Midbrain (tissue), 1 donor: ENCODE measurements at regions not wholly inside any gene's neighbourhood (a gene's known extent, or its start where the extent isn't known, plus 50 kb on each side); places are given as distances from the start of the nearest gene placed in this dataset.
"Not testable (repeated sequence)": the region's sequence is repeated elsewhere in the genome, so short reads cannot be mapped to it uniquely, and the experiment has no call there.

ENCODE experiments used
- DNase-seq: peaks from one replicate; lab custom pipeline; 2025; lab: John Stamatoyannopoulos, UW

DNA sequence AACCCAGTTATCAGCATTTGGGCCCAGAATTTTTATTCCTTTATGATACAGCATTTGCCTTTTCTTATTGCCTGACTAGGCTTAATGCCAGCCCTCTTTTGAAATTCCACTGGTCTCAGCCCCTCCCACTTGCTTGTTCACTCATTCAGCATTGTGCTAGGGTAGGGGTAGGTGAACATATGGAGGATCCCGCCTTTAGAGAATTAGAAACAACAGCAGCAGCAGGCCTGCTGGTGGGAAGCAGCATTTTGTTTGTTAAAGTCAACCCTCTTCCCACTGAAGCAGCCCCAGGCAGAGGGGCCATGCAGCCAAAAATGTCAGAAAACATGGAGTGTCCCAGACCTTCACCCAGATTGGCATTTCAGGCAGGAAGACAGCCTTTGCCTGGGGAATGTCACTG, 1355.2 kb downstream of the CDH8 start:
- no peak for DNase-seq

DNA sequence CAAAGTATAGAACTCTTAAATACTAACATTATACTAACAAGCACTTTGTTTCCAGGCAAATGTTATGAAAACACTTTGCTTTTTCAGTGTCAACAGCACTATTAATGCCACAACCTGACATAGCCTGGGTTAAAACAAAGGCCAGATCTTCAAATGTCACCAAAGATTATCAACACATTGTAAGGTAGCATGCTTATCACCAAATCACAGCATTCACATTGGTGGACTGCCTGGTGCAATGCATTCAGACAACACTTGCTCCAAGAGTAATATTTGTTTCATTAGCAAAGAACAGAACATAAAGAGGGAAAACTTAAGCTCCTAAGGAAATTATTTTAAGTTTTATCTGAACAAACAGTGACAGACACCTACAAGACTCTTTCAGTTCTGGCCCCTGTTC, 1361.2 kb downstream of the CDH8 start:
- no peak for DNase-seq

DNA sequence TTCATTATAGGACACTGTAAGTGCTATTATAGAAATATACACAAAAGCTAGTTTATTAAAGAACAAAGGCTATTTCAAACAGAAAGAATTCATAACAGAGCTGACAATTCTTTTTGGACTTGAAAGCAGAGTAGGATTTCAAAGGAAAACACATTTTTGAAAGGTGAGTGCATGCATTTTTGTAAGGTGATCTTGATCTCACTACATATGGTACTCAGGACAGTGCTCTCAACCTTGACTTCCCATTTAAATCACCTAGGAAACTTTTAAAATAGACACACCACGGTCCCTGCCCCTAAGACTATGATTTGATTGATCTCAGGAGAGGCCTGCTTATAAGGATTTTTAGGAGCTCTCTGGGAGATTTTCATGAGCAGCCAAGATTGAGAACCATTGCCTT, 1362.0 kb downstream of the CDH8 start:
- DNase-seq = no peak

DNA sequence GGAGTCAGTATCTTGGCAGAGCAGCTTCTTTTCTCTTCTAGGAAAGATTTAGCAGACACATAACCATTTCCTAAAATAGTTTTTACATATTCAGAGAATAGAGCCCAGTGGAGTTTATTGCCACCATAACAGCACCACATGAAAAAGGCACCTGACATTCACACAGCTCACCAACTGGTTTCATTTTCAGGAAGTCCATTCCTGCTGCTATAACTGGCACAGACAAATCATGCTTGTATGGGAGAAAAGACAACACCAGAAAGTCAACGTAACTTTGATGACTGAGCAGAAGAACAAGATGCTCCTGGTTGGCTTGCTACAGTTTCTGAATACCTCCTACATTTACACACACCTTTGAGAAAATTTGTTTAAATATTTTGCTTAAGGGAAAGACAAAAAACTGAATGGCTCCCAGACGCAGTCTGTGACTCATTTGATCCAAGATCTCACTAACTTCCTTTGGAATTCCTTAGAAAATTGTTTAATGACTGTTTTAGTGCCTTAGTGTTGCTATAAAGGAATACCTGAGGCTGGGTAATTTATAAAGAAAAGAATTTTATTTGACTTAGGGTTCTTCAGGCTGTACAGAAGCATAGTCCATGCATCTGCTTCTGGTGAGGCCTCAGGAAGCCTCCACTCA, 1380.6 kb downstream of the CDH8 start:
- DNase-seq = no peak

DNA sequence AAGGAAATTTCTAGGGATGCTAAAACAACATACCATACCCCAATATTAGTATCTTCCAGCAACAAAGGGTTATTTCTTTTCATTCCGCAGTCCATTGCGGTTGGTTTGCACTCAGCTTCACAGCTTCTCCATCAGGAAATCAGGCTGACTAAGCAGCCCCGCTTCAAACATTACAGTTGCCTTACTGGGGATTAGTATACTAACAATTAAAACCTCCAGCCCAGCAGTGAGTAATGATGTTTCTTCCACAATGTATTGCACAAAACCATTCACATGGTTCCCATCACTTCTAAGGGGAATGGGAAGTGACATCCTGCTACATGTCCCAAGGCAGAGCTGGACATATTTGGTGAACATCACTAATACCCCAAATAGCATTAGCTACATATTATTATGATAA, 1384.9 kb downstream of the CDH8 start:
- DNase-seq = no peak

DNA sequence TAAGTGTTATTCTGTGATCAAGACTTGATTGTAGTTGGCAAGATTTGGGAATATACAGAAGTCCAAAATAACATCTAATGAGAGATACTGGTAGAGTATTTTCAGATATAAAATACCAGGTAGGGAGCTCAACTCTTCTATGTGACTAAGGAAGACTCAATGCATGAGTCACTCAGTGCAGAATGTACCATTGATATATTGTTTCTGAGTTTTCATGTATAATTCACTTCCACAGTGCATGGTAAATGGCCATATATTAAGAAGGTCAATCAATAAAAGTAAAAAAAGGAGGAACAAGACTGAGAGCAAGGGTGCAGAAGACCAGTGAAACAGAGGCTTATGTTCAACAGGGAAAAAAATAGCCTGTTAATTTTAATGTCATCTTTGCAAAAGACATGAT, 1387.9 kb downstream of the CDH8 start:
- DNase-seq = no peak

DNA sequence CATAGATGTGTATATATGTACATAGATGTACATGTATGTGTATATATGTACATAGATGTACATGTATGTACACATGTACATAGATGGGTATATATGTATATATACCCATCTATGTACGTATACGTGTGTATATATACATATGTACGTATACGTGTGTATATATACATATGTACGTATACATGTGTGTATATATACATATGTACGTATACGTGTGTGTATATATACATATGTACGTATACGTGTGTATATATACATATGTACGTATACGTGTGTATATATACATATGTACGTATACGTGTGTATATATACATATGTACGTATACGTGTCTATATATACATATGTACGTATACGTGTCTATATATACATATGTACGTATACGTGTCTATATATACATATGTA, 1388.8 kb downstream of the CDH8 start:
- DNase-seq = not testable (repeated sequence)

DNA sequence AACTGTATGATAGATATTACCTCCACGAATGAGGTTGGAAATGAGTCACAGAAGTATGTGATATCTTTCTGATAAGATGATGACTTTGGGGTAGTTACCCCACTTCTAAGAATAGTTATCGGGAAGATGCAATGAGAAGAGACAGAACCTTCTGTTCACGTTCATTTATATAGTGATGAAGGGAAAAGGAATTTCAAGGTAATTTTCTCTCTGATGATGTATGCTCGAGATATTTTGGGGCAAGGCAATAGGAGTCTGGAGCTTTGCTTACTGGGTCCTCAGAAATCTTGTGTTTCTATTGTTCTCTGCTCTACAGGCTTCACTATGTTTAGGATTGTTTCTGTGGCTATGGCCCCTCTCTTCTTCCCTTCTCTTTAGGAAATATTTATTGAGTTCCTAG, 1389.6 kb downstream of the CDH8 start:
- no peak for DNase-seq

DNA sequence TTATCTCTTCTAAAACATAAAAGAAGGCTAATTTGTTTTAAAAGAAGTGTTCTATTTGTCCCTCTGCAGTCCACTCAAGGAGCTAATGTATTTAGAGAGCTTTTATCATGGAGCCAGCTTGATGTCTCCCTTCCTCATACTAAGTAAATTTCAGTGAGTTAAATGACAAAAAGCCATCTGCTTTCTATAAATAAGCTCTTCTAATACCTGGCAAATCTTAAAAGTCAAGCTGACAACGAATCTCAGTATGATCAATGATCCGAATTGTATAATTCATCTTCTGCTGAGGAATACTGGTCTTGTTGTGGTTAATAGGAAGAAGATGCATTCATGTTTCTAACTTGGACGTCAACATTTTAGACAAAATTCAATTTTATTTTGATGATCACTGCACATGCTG, 1390.7 kb downstream of the CDH8 start:
- DNase-seq = no peak

DNA sequence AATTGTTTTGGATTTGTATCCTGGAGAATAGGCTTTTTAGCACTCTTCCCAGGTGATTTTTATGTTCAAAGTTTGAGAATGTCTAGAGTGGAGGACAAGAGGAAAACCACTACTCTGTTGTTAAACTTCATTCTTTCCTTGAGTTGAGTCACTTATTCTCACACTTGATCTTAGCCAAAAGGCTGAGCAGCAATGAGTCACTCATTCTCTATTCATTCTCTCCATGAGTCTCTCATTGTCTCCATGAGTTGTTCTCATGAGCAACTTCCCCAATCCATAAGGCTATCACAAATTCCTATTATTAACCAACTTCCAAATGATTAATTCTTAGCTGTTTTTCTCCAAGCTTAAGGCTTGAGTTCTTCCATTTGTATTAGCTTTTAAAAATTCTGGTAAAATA, 1393.3 kb downstream of the CDH8 start:
- no peak for DNase-seq

DNA sequence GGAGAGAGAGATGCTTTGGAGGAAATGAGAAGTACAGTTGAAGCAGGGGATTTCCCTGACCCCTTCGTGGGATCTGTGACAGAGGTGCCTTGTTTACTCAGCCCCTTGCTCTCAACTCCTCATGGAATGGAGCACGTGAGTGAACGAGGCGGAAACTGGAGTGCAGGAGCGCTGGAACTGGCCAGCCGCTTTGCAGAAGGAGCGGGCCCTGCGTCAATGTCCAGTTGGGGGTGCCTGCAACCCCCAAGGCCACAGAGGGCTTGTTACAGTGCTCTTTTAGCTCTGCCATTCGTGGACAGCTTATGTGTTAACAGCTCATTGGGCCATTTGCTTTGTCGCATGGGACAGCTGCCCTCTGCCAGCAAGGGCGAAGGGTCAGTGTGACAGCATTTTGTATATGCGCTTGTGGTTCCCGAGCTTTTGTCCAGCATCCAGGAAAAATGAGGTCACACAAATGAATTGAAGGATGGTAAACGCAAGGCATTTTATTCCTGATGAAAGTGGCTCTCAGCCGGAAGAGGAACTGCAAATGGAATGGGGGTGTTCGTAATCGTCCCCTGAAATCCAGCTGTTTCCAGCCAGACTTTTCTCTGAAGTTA, 1395.1 kb downstream of the CDH8 start:
- no peak for DNase-seq

DNA sequence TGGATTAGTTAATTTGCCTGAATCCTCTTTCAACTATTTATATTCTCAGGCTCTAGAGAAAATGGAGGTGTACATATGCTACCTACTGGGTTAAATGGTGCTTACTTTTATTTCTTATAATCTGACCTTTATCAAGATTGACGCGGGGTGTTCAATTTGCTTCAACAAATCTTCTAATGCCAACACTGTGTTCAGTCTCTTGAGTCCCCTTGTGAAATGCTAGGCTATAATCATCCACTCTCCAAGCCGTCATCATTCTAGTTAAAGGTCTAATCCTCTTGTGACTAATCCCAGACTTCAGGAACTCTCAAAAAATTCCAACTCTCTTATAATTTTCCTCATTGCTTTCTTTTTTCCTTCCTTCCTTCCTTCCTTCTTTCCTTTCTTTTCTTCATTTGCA, 1396.2 kb downstream of the CDH8 start:
- DNase-seq = no peak

DNA sequence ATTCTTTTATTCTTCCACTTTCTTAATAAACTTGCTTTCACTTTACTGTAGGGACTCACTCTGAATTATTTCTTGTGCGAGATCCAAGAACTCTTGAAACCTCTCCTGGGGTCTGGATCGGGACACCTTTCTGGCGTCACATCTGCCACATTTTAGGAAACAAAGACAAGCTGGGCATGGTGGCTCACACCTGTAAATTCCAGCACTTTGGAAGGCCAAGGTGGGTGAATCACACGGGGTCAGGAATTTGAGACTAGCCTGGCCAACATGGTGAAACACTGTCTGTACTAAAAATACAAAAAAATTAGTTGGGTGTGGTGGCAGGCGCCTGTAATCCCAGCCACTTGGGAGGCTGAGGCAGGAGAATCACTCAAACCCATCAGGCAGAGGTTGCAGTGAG, 1399.6 kb downstream of the CDH8 start:
- not testable (repeated sequence) for DNase-seq

DNA sequence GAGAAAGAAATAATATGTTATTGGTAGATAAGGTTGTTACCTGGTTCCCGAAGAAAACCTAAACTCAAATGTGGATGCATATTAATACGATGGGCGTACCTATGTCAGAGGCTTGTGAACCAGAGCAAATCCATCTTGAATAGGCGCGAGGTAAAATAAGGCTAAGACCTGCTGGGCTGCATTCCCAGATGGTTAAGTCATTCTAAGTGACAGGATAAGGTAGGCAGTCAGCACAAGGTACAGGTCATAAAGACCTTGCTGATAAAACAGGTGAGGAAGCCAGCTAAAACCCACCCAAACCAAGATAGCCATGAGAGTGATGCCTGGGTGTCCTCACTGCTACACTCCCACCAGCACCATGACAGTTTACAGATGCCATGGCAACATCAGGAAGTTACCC, 1400.1 kb downstream of the CDH8 start:
- DNase-seq = no peak

DNA sequence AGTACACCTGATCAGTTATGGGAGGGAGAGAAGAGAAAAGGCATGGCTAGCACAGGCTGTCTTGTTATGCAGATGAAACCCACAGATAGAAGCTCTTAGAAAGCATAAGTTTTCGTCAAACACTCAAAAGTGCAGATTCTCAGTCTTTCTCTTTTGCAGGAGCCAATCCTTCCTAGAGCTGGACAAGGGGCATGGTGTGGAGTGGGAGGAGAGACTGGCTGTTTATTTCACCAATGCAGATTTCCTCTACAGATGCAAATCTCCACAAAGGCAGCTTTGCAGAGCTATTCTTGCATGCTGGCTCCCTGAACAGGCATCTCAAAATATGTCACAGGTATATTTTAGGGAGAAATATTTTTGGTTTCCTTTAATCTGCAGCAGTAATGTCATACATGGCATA, 1400.7 kb downstream of the CDH8 start:
- DNase-seq = no peak

DNA sequence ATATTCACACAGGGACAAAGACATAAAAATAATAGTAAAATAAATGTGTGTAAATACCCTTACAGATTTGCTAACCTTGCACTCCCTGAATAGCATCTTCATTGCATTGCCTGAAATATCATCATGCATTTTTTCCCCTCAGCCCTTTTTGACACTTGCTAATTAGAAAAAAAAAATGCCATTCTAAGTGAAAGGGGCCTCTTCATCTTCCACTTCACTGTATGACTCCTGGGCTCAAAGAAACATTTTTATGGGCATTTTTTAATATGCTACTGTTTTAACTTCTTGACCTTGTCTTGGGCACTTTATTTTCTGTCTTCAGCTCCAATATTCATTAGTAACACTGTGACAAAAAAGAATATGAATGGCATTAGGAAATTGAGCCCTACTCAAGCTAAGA, 1424.4 kb downstream of the CDH8 start:
- no peak for DNase-seq

DNA sequence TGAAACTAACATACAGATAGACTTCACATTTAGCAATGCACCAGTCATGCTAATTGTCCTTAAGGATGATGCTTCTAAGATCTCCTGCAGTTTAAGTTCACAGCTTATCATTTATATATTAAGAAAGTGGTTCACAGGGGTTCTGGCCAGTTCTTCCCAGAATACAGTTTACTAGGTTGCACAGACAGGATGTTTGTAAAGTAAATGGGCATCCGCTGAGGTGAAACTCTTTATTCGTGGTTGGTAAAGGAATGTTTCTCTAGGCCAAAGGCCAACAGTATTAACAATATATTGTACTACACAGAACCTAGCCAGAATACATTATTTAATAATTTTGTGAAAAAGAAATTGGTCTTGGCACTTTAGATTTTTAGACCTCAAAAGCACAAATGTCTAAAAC, 1427.3 kb downstream of the CDH8 start:
- DNase-seq = no peak

DNA sequence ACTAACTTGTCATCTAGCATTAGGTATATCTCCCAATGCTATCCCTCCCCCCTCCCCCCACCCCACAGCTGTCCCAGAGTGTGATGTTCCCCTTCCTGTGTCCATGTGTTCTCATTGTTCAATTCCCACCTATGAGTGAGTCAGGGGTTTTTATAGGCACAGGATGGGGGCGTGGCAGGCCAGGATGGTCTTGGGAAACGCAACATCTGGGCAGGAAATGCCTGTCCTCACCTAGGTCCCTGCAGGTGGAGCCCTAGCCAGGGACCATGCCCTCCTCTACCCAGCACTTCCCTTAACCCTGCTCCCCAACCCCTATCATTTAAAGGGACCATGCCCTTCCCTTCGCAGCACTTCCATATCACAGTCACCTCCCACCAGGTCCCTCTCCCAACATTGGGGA, 1430.6 kb downstream of the CDH8 start:
- not testable (repeated sequence) for DNase-seq

DNA sequence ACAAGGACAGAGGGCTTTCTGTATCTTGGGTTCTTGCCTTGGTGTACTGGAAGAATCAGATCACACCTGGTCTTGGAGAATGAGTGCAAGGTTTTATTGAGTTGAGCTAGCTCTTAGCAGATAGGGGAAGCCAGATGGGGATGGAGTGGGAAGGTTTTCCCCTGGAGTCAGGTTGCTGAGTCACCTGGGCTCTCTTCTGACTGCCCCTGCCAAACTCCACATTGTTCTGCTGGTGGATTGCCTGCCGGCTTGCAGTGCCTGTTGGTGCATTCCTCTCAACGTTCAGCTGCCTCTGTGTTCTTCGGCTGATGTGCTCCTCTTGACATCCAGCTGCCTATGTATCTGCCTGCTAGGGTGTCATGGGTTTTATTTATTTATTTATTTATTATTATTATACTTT, 1431.1 kb downstream of the CDH8 start:
- no peak for DNase-seq

DNA sequence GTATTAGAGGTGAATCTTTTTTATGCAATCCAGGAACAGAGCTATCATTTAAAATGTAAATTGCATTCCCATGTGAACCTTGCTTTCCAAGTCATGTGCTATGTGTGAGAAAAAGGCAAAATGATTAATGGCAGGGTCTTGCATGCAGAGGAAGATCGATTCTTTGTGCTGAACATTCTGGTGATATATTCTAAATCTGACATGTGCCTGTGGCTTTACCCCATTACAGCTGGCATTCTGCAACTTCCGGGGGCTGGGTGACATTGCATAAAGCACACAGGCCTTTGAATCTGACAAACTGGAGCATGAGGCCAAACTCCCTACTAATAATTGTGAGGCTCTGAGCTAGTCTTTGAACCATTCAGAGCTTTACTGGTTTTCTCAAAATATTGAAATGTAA, 1449.7 kb downstream of the CDH8 start:
- DNase-seq = no peak

DNA sequence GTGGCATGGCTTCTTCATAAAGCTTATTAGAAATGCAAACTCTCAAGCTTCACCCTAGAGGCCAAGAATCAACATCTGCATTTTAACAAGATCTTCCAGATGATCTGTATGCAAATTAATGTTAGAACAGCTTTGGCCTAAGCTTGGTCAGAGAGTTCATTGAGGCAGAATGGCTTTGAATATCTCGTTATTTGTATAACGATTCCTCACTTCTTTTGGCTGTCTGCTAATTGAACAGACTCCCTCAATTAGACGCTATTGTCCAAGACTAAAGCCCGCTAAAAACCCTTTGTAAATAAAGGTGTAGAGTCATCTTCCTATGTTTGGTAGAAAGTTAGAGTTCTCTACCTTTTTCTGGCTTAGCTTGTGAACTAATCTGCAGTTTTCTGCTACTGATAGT, 1453.7 kb downstream of the CDH8 start:
- DNase-seq = no peak

DNA sequence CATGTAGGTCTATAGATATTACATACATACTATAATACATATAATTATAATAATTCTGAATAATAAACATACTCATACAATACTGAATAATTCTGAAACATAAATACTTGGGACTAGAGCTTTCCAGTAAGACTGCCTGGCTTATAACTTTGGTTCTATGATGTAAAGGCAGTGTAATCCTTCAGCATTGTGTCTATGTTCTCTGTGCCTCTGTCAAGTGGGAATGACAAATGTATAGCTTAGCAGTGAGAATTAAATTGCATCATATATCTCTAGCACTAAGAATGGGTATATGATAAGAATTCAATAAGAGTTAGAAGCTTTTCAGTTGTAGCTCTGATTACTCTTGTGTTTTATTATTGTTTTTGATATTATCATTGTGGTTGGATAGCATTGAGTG, 1469.3 kb downstream of the CDH8 start:
- no peak for DNase-seq

DNA sequence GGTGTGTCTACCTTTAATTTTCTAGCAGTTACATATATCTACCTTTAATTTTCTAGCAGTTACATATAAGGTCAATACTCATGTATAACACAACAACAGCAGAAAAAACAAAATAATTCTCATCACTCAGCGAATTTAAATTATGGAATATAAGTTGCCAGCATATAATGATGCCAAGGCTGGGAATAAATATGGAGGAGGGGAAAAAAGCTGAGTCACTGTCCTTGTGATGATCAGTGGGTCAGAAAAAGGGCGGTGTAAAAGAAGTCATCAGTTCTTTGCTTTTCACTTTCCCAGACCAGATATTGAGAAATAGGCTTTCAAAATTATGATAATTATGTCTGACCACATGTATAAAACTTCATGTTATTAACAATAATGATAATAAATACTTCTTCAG, 1471.7 kb downstream of the CDH8 start:
- no peak for DNase-seq

DNA sequence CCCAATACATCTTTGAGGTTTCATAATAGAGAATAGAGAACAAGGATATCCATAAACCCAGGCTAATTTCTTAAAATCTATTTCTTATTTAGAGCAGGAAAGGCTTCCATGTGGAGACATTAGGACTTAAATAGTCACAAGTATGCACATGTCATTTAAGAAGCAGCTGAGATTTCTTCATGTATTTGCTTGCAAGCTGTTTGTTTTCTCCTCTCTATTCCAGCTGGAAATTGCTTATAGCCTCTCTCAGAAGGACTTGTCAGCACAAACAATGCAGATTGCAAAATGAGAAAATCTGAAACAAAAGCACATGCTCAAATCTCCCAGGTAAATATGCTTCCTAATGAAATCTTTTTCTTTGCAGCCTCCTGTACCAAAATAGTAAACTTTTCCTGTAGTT, 1473.1 kb downstream of the CDH8 start:
- DNase-seq = no peak
